Inflammatory macrophage (primary cell): ENCODE measurements at regions not wholly inside any gene's neighbourhood (a gene's known extent, or its start where the extent isn't known, plus 50 kb on each side); places are given as distances from the start of the nearest gene placed in this dataset.

ENCODE experiments used
- DNase-seq, 2 donors: peaks; one replicate each; pipeline ENCODE4 v3.0.0-alpha.2; 2020 to 2022

- no peak for DNase-seq
Observed at GRCh38 chr4:187190390-187190789, 466.7 kb upstream of the FAT1 start.

GRCh38 chr4:187191676-187192075 is 468.0 kb upstream of the FAT1 start:
- DNase-seq, result no peak

- no peak for DNase-seq
Observed at GRCh38 chr4:187192266-187192665, 468.6 kb upstream of the FAT1 start.

GRCh38 chr4:187193141-187193540 is 469.5 kb upstream of the FAT1 start:
- DNase-seq, result no peak

GRCh38 chr4:187204389-187204918 is 480.8 kb upstream of the FAT1 start:
- DNase-seq, result no peak

GRCh38 chr4:187207931-187208330 is 484.3 kb upstream of the FAT1 start:
- no peak for DNase-seq

GRCh38 chr4:187208651-187209050 is 485.0 kb upstream of the FAT1 start:
- no peak for DNase-seq

GRCh38 chr4:187209921-187210613 is 486.4 kb upstream of the FAT1 start:
- no peak for DNase-seq

GRCh38 chr4:187212446-187213080 is 488.9 kb upstream of the FAT1 start:
- no peak for DNase-seq

GRCh38 chr4:187215438-187215837 is 491.8 kb upstream of the FAT1 start:
- no peak for DNase-seq

GRCh38 chr4:187218705-187219245 is 495.1 kb upstream of the FAT1 start:
- no peak for DNase-seq

GRCh38 chr4:187224560-187224959 is 500.9 kb upstream of the FAT1 start:
- no peak for DNase-seq

- DNase-seq, result no peak
Observed at GRCh38 chr4:187227907-187228704, 504.4 kb upstream of the FAT1 start.

- no peak for DNase-seq
Observed at GRCh38 chr4:187232196-187232595, 508.5 kb upstream of the FAT1 start.

- no peak for DNase-seq
Observed at GRCh38 chr4:187232796-187233195, 509.1 kb upstream of the FAT1 start.

- DNase-seq, result no peak
Observed at GRCh38 chr4:187235456-187236170, 512.0 kb upstream of the FAT1 start.

- no peak for DNase-seq
Observed at GRCh38 chr4:187236209-187236890, 512.7 kb upstream of the FAT1 start.

GRCh38 chr4:187238646-187239045 is 515.0 kb upstream of the FAT1 start:
- no peak for DNase-seq

GRCh38 chr4:187251896-187252295 is 528.2 kb upstream of the FAT1 start:
- DNase-seq, result no peak

GRCh38 chr4:187256897-187257296 is 533.2 kb upstream of the FAT1 start:
- DNase-seq, result no peak

GRCh38 chr4:187258651-187259401 is 535.2 kb upstream of the FAT1 start:
- DNase-seq, result no peak
